ENCODE measurements at regions not wholly inside any gene's neighbourhood (a gene's known extent, or its start where the extent isn't known, plus 50 kb on each side); places are given as distances from the start of the nearest gene placed in this dataset.

GRCh38 chr10:120098232-120098930 is 205.9 kb downstream of the SEC23IP start:
- TF ChIP-seq CTCF (conservative IDR thresholded peaks at IDR 0.05; ENCODE audit: low read length) (no peak), EZH2phosphoT487 (IDR thresholded peaks at IDR 0.05; ENCODE audit: borderline replicate concordance, low read depth, low read length) (no peak)
- intact Hi-C loops (cut with micrococcal nuclease; ENCODE audit: unreplicated experiment): no loop called here
- no peaks in the 10 kb centered on the region for H3K79me2 ChIP-seq (ENCODE audit: insufficient read depth, low read depth, low read length)
- CTCF ChIA-PET (ENCODE audit: unreplicated experiment): no interaction called here
- no peak overlapping the region for H3K4me3 ChIP-seq (ENCODE audit: low read depth, low read length, poor library complexity, severe bottlenecking)
- no peaks in the 10 kb centered on the region for H3K4me1 ChIP-seq (ENCODE audit: insufficient read depth, low read length, poor library complexity, severe bottlenecking)
- H3K4me2 ChIP-seq (ENCODE audit: low read length): no peak overlapping the region
- DNase-seq (ENCODE audit: low spot score): no peak
- no peaks in the 10 kb centered on the region for H3K9me3 ChIP-seq (ENCODE audit: low read length)
- POLR2A ChIA-PET: no interaction called here
- no peak overlapping the region for H3K27ac ChIP-seq (ENCODE audit: low read depth, low read length, poor library complexity, severe bottlenecking)
- H3K9me2 ChIP-seq (ENCODE audit: insufficient read depth, low read length): no peaks in the 10 kb centered on the region
- no peaks in the 10 kb centered on the region for H4K20me1 ChIP-seq (ENCODE audit: insufficient read depth, low read length)
- BruUV-seq (replicated peaks): no TSS peak
- H2AFZ ChIP-seq (ENCODE audit: low read length): no peak overlapping the region
- no peaks in the 10 kb centered on the region for H3K36me3 ChIP-seq (ENCODE audit: insufficient read depth, low read length)

- CTCF ChIA-PET (ENCODE audit: unreplicated experiment): no interaction called here
- H3K4me1 ChIP-seq (ENCODE audit: insufficient read depth, low read length, poor library complexity, severe bottlenecking): no peaks in the 10 kb centered on the region
- intact Hi-C loops (cut with micrococcal nuclease; ENCODE audit: unreplicated experiment): no loop called here
- H3K9me2 ChIP-seq (ENCODE audit: insufficient read depth, low read length): no peaks in the 10 kb centered on the region
- no peaks in the 10 kb centered on the region for H3K36me3 ChIP-seq (ENCODE audit: insufficient read depth, low read length)
- BruUV-seq (replicated peaks): no TSS peak
- H2AFZ ChIP-seq (ENCODE audit: low read length): no peak overlapping the region
- no peaks in the 10 kb centered on the region for H3K9me3 ChIP-seq (ENCODE audit: low read length)
- no peak for DNase-seq (ENCODE audit: low spot score)
- TF ChIP-seq EZH2phosphoT487 (IDR thresholded peaks at IDR 0.05; ENCODE audit: borderline replicate concordance, low read depth, low read length): no peak
- TF ChIP-seq CTCF (conservative IDR thresholded peaks at IDR 0.05; ENCODE audit: low read length): no peak
- H3K4me3 ChIP-seq (ENCODE audit: low read depth, low read length, poor library complexity, severe bottlenecking): no peak overlapping the region
- H3K4me2 ChIP-seq (ENCODE audit: low read length): no peak overlapping the region
- H3K27ac ChIP-seq (ENCODE audit: low read depth, low read length, poor library complexity, severe bottlenecking): no peak overlapping the region
- H4K20me1 ChIP-seq (ENCODE audit: insufficient read depth, low read length): no peaks in the 10 kb centered on the region
- POLR2A ChIA-PET: no interaction called here
- no peaks in the 10 kb centered on the region for H3K79me2 ChIP-seq (ENCODE audit: insufficient read depth, low read depth, low read length)
These were observed 211.4 kb downstream of the SEC23IP start for GRCh38 chr10:120103738-120104560.

- CTCF ChIA-PET (ENCODE audit: unreplicated experiment): no interaction called here
- no TSS peak for BruUV-seq (replicated peaks)
- no peaks in the 10 kb centered on the region for H3K9me2 ChIP-seq (ENCODE audit: insufficient read depth, low read length)
- no peak overlapping the region for H3K4me3 ChIP-seq (ENCODE audit: low read depth, low read length, poor library complexity, severe bottlenecking)
- no peak for TF ChIP-seq EZH2phosphoT487 (IDR thresholded peaks at IDR 0.05; ENCODE audit: borderline replicate concordance, low read depth, low read length)
- no peak for TF ChIP-seq CTCF (conservative IDR thresholded peaks at IDR 0.05; ENCODE audit: low read length)
- H3K4me2 ChIP-seq (ENCODE audit: low read length): no peak overlapping the region
- no peaks in the 10 kb centered on the region for H4K20me1 ChIP-seq (ENCODE audit: insufficient read depth, low read length)
- H3K79me2 ChIP-seq (ENCODE audit: insufficient read depth, low read depth, low read length): no peaks in the 10 kb centered on the region
- H3K9me3 ChIP-seq (ENCODE audit: low read length): no peaks in the 10 kb centered on the region
- POLR2A ChIA-PET: no interaction called here
- no peaks in the 10 kb centered on the region for H3K4me1 ChIP-seq (ENCODE audit: insufficient read depth, low read length, poor library complexity, severe bottlenecking)
- H3K36me3 ChIP-seq (ENCODE audit: insufficient read depth, low read length): no peaks in the 10 kb centered on the region
- H3K27ac ChIP-seq (ENCODE audit: low read depth, low read length, poor library complexity, severe bottlenecking): no peak overlapping the region
- DNase-seq (ENCODE audit: low spot score): no peak
- intact Hi-C loops (cut with micrococcal nuclease; ENCODE audit: unreplicated experiment): no loop called here
- H2AFZ ChIP-seq (ENCODE audit: low read length): no peak overlapping the region
These were observed 212.5 kb downstream of the SEC23IP start for GRCh38 chr10:120105001-120105400.
